MCF 10A (cell line): ENCODE measurements at regions not wholly inside any gene's neighbourhood (a gene's known extent, or its start where the extent isn't known, plus 50 kb on each side); places are given as distances from the start of the nearest gene placed in this dataset.

ENCODE experiments used
- BruUV-seq: library from RNA; stranded (reverse); fragments of 400-500 nt; replicated peaks from 2 replicates; lab custom pipeline; 2021; lab: Mats Ljungman, UMichigan
- CTCF ChIA-PET: fragments of 300-600 bp; sonication (Branson Sonifier 250); formaldehyde crosslinking; extraction: SDS; loops from one replicate; lab custom pipeline; 2021; ENCODE audit warnings: antibody characterized with exemption, inconsistent platforms; lab: Yijun Ruan, JAX
- POLR2A ChIA-PET: fragments of 300-600, 350-650 bp; sonication (Branson Sonifier 250); formaldehyde crosslinking; extraction: SDS; loops from one replicate; lab custom pipeline; 2020; ENCODE audit warnings: antibody characterized with exemption, inconsistent platforms; lab: Yijun Ruan, JAX
- DNase-seq: peaks from one replicate; pipeline ENCODE4 v3.0.0-alpha.2; 2018; ENCODE audit not compliant: unreplicated experiment
- H3K27ac Mint-ChIP-seq: one replicate; pipeline ENCODE4 v1.8.0; 2022; ENCODE audit warnings: mild to moderate bottlenecking, low read depth, mixed read lengths; ENCODE audit not compliant: unreplicated experiment
- H3K27me3 Mint-ChIP-seq: one replicate; pipeline ENCODE4 v1.8.0; 2022; ENCODE audit warnings: mixed read lengths; ENCODE audit not compliant: insufficient read depth, unreplicated experiment
- H3K36me3 Mint-ChIP-seq: one replicate; pipeline ENCODE4 v1.8.0; 2022; ENCODE audit warnings: mild to moderate bottlenecking, moderate library complexity, mixed read lengths; ENCODE audit not compliant: insufficient read depth, unreplicated experiment
- H3K4me1 Mint-ChIP-seq: one replicate; pipeline ENCODE4 v1.8.0; 2022; ENCODE audit warnings: mixed read lengths; ENCODE audit not compliant: insufficient read depth, unreplicated experiment
- H3K4me3 Mint-ChIP-seq: one replicate; pipeline ENCODE4 v1.8.0; 2022; ENCODE audit warnings: mild to moderate bottlenecking, moderate library complexity, mixed read lengths; ENCODE audit not compliant: unreplicated experiment
- H3K9me3 Mint-ChIP-seq: one replicate; pipeline ENCODE4 v1.8.0; 2022; ENCODE audit warnings: mixed read lengths; ENCODE audit not compliant: unreplicated experiment
- intact Hi-C: fragments of 100-400 bp; cut with micrococcal nuclease; formaldehyde crosslinking; loops from 2 replicates; pipeline ENCODE4 v1.14.1; 2022
- TF ChIP-seq, protein P1 (sequence below): fragments of 200-600 bp; IDR thresholded peaks from one replicate; pipeline ENCODE4 v1.8.0; 2022; ENCODE audit warnings: antibody characterized with exemption, mild to moderate bottlenecking; ENCODE audit not compliant: unreplicated experiment

DNA sequence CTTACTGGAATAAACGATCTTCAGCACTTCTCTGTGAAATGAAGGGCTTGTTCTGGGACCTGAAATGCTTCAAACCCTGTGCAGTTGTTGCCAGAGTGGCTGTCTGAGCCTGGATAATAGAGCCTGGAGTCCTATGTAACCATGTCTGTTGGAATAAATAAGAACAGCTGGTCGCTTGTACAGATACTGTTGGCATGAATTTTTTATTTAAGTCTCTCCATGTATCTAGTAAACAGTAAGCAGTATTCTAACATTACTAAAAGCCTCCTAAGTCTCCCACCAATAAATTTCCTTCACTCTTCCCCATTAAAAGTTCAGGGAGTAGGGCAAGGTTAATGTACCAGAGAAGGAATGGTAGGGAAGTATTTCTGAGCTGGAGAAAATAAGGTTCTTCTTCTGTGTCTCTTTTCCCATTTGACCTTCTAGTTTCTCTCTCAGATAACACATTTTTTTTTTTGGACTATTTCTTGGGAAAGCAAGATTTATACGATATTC is 227.5 kb downstream of the PRL start:
- no peak for DNase-seq
- intact Hi-C loops: no loop called here
- Mint-ChIP-seq H3K4me1 (peaks cover 8% of the 10 kb centered on the region), H3K27ac (no peak overlapping the region), H3K9me3 (no peaks in the 10 kb centered on the region), H3K36me3 (no peaks in the 10 kb centered on the region), H3K4me3 (no peak overlapping the region), H3K27me3 (no peaks in the 10 kb centered on the region)
- no TSS peak for BruUV-seq
- CTCF ChIA-PET: interaction anchor here (0.6 kb wide), 1 partner anchor 156 kb away, joined by 6 read pairs; no protein-coding TSS in a partner anchor
- TF ChIP-seq, protein P1, sequence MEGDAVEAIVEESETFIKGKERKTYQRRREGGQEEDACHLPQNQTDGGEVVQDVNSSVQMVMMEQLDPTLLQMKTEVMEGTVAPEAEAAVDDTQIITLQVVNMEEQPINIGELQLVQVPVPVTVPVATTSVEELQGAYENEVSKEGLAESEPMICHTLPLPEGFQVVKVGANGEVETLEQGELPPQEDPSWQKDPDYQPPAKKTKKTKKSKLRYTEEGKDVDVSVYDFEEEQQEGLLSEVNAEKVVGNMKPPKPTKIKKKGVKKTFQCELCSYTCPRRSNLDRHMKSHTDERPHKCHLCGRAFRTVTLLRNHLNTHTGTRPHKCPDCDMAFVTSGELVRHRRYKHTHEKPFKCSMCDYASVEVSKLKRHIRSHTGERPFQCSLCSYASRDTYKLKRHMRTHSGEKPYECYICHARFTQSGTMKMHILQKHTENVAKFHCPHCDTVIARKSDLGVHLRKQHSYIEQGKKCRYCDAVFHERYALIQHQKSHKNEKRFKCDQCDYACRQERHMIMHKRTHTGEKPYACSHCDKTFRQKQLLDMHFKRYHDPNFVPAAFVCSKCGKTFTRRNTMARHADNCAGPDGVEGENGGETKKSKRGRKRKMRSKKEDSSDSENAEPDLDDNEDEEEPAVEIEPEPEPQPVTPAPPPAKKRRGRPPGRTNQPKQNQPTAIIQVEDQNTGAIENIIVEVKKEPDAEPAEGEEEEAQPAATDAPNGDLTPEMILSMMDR: no peak
- POLR2A ChIA-PET: interaction anchor here (0.6 kb wide), 3 partner anchors 27 to 184 kb away, joined by 3 to 4 read pairs (median 3); no protein-coding TSS in a partner anchor

- intact Hi-C loops: no loop called here
- Mint-ChIP-seq H3K36me3 (no peaks in the 10 kb centered on the region), H3K27me3 (no peaks in the 10 kb centered on the region), H3K27ac (no peak overlapping the region), H3K4me1 (peaks cover 8% of the 10 kb centered on the region), H3K9me3 (no peaks in the 10 kb centered on the region), H3K4me3 (no peak overlapping the region)
- TF ChIP-seq, protein P1: no peak
- no peak for DNase-seq
- BruUV-seq: no TSS peak
- ChIA-PET CTCF (no interaction called here), POLR2A (no interaction called here)
These were observed 225.4 kb downstream of the PRL start for GRCh38 chr6:22071270-22072041.

DNA sequence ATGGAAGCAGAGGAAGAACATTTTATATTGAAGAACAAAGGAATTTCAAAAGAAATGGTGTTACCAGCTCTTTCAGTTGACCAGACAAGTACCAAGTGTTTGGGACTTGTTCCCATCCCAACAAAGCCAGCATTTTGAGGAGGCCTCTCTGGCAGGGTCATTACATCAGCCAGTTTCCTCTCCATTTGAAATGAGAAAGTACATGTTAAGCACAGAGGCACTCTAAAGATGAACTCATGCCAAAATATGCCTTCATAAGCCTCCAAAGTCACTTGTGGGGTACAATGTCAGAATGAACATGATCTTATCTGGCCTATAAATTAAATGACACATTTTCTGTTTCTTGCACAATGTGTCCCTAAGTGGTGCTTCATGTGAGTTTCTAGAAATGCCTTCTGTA is 223.9 kb downstream of the PRL start:
- TF ChIP-seq, protein P1: no peak
- DNase-seq: no peak
- intact Hi-C loops: no loop called here
- ChIA-PET POLR2A (interaction anchor here (0.6 kb wide), 1 partner anchor 477 kb away, joined by 3 read pairs; no protein-coding TSS in a partner anchor), CTCF (interaction anchor here (0.5 to 0.6 kb wide), 2 partner anchors 430 to 665 kb away, joined by 3 to 4 read pairs; no protein-coding TSS in a partner anchor)
- Mint-ChIP-seq H3K4me1 (peaks cover 8% of the 10 kb centered on the region), H3K36me3 (no peaks in the 10 kb centered on the region), H3K4me3 (no peak overlapping the region), H3K27me3 (no peaks in the 10 kb centered on the region), H3K9me3 (no peaks in the 10 kb centered on the region), H3K27ac (no peak overlapping the region)
- no TSS peak for BruUV-seq

GRCh38 chr6:22073516-22074198 is 223.2 kb downstream of the PRL start:
- no peak overlapping the region for H3K4me3 Mint-ChIP-seq
- BruUV-seq: no TSS peak
- H3K4me1 Mint-ChIP-seq: peaks cover 8% of the 10 kb centered on the region
- DNase-seq: no peak
- no peaks in the 10 kb centered on the region for H3K9me3 Mint-ChIP-seq
- intact Hi-C loops: no loop called here
- ChIA-PET CTCF (interaction anchor here (0.5 to 0.6 kb wide), 2 partner anchors 327 to 664 kb away, joined by 3 read pairs; no protein-coding TSS in a partner anchor), POLR2A (no interaction called here)
- H3K27me3 Mint-ChIP-seq: no peaks in the 10 kb centered on the region
- H3K36me3 Mint-ChIP-seq: no peaks in the 10 kb centered on the region
- TF ChIP-seq, protein P1: no peak
- H3K27ac Mint-ChIP-seq: no peak overlapping the region
